ENCODE measurements at regions not wholly inside any gene's neighbourhood (a gene's known extent, or its start where the extent isn't known, plus 50 kb on each side); places are given as distances from the start of the nearest gene placed in this dataset.

- no peak for TF ChIP-seq CTCF (IDR thresholded peaks at IDR 0.05; ENCODE audit: borderline replicate concordance, extremely low read depth, low read length, poor library complexity, severe bottlenecking)
- TF ChIP-seq EZH2 (IDR thresholded peaks at IDR 0.05; ENCODE audit: borderline replicate concordance, low read depth, low read length, severe bottlenecking) = no peak
Measured at GRCh38 chr17:79239205-79239604, 164.6 kb downstream of the ENGASE start.

All from DND-41 (cell line).